GM03348 (cell line): ENCODE measurements at regions not wholly inside any gene's neighbourhood (a gene's known extent, or its start where the extent isn't known, plus 50 kb on each side); places are given as distances from the start of the nearest gene placed in this dataset.
"Not testable (repeated sequence)": the region's sequence is repeated elsewhere in the genome, so short reads cannot be mapped to it uniquely, and the experiment has no call there.

Experiments used
- DNase-seq: peaks from one replicate; pipeline ENCODE4 v3.0.0; 2012; ENCODE audit warnings: low spot score

- DNase-seq = no peak
These were observed 1243.1 kb downstream of the GATA3 start for GRCh38 chr10:9297580-9297979.

- DNase-seq = no peak
These were observed 1245.5 kb downstream of the GATA3 start for GRCh38 chr10:9299966-9300365.

- DNase-seq = peak; percentile 7
These were observed 1246.7 kb downstream of the GATA3 start for GRCh38 chr10:9301148-9301547.

GRCh38 chr10:9301554-9301953 lies 1247.1 kb downstream of the GATA3 start:
- no peak for DNase-seq

- peak; percentile 51 for DNase-seq
These were observed 1247.8 kb downstream of the GATA3 start for GRCh38 chr10:9302140-9302746.

- DNase-seq = peak; percentile 21
These were observed 1250.6 kb downstream of the GATA3 start for GRCh38 chr10:9305018-9305655.

- peak; percentile 9 for DNase-seq
These were observed 1257.4 kb downstream of the GATA3 start for GRCh38 chr10:9311702-9312499.

- DNase-seq = no peak
These were observed 1260.8 kb downstream of the GATA3 start for GRCh38 chr10:9315292-9315691.

GRCh38 chr10:9331583-9332008 lies 1277.1 kb downstream of the GATA3 start:
- DNase-seq = peak; percentile 72

- no peak for DNase-seq
These were observed 1279.8 kb downstream of the GATA3 start for GRCh38 chr10:9334270-9334669.

- no peak for DNase-seq
These were observed 1285.2 kb downstream of the GATA3 start for GRCh38 chr10:9339716-9340115.

GRCh38 chr10:9342885-9343570 lies 1288.5 kb downstream of the GATA3 start:
- peak; percentile 45 for DNase-seq

- DNase-seq = not testable (repeated sequence)
These were observed 1293.4 kb downstream of the GATA3 start for GRCh38 chr10:9347933-9348332.

GRCh38 chr10:9357471-9357870 lies 1303.0 kb downstream of the GATA3 start:
- DNase-seq = no peak

GRCh38 chr10:9362721-9363120 lies 1308.2 kb downstream of the GATA3 start:
- no peak for DNase-seq

- DNase-seq = no peak
These were observed 1324.7 kb downstream of the GATA3 start for GRCh38 chr10:9379183-9379582.

- no peak for DNase-seq
These were observed 1327.4 kb downstream of the GATA3 start for GRCh38 chr10:9381733-9382532.

- DNase-seq = no peak
These were observed 1328.0 kb downstream of the GATA3 start for GRCh38 chr10:9382533-9382866.

- DNase-seq = no peak
These were observed 1336.0 kb downstream of the GATA3 start for GRCh38 chr10:9390516-9390915.

GRCh38 chr10:9399275-9399983 lies 1344.9 kb downstream of the GATA3 start:
- DNase-seq = no peak

GRCh38 chr10:9402067-9402466 lies 1347.6 kb downstream of the GATA3 start:
- DNase-seq = not testable (repeated sequence)
